MM.1S (cell line): ENCODE measurements at regions not wholly inside any gene's neighbourhood (a gene's known extent, or its start where the extent isn't known, plus 50 kb on each side); places are given as distances from the start of the nearest gene placed in this dataset.

Source experiments
- CTCF ChIP-seq: fragments of 300-600 bp; sonication (generic); IDR thresholded peaks from 2 replicates; pipeline ENCODE4 v1.5.1; 2016; ENCODE audit warnings: antibody characterized with exemption, low read length, mixed read lengths
- EZH2 ChIP-seq: fragments of 300-600 bp; sonication (generic); optimal IDR thresholded peaks from 2 replicates; pipeline ENCODE3; 2017; ENCODE audit warnings: low read depth, mild to moderate bottlenecking, antibody characterized with exemption, low read length, mixed read lengths

GRCh38 chr6:39998126-39998525 is 63.9 kb upstream of the MOCS1 start:
- TF ChIP-seq CTCF (no peak), EZH2 (no peak)
